DOHH2 (cell line): ENCODE measurements at regions not wholly inside any gene's neighbourhood (a gene's known extent, or its start where the extent isn't known, plus 50 kb on each side); places are given as distances from the start of the nearest gene placed in this dataset.

ENCODE experiments used
- H3F3A ChIP-seq: fragments of 200-600 bp; sonication (generic), shearing (Covaris generic); 2 replicates; pipeline ENCODE4 v1.6.0; 2016; ENCODE audit warnings: antibody characterized with exemption, mild to moderate bottlenecking; ENCODE audit not compliant: control insufficient read depth, insufficient read depth
- H3K27ac ChIP-seq: fragments of 200-600 bp; sonication (generic); 2 replicates; pipeline ENCODE4 v1.5.1; 2014; ENCODE audit warnings: low read depth, mild to moderate bottlenecking, low read length, moderate library complexity
- H3K27me3 ChIP-seq: fragments of 200-600 bp; sonication (generic); 2 replicates; pipeline ENCODE4 v1.6.1; 2014; ENCODE audit warnings: mild to moderate bottlenecking, low read length, mixed read lengths; ENCODE audit not compliant: control insufficient read depth
- H3K36me3 ChIP-seq: fragments of 200-600 bp; sonication (generic); 2 replicates; pipeline ENCODE4 v1.6.1; 2014; ENCODE audit warnings: mild to moderate bottlenecking, low read length, moderate library complexity, mixed read lengths; ENCODE audit not compliant: control insufficient read depth
- H3K4me1 ChIP-seq: fragments of 200-600 bp; sonication (generic); 2 replicates; pipeline ENCODE4 v1.6.1; 2014; ENCODE audit warnings: mild to moderate bottlenecking, low read length, mixed read lengths; ENCODE audit not compliant: control insufficient read depth
- H3K4me2 ChIP-seq: fragments of 200-600 bp; sonication (generic); 2 replicates; pipeline ENCODE4 v1.6.0; 2014; ENCODE audit warnings: mild to moderate bottlenecking, low read length, moderate library complexity
- H3K4me3 ChIP-seq: fragments of 200-600 bp; sonication (generic); 2 replicates; pipeline ENCODE4 v1.5.1; 2014; ENCODE audit warnings: mild to moderate bottlenecking, low read length, mixed read lengths
- H3K79me2 ChIP-seq: fragments of 200-600 bp; sonication (generic); 2 replicates; pipeline ENCODE4 v1.6.1; 2014; ENCODE audit warnings: mild to moderate bottlenecking, low read length, mixed read lengths; ENCODE audit not compliant: control insufficient read depth
- H3K9me2 ChIP-seq: fragments of 200-600 bp; sonication (generic); replicated peaks from 2 replicates; pipeline ENCODE4 v1.6.1; 2014; ENCODE audit warnings: mild to moderate bottlenecking, low read length, mixed read lengths; ENCODE audit not compliant: control insufficient read depth
- H3K9me3 ChIP-seq: fragments of 200-600 bp; sonication (generic); 2 replicates; pipeline ENCODE4 v1.6.1; 2014; ENCODE audit warnings: antibody characterized with exemption, low read length, mixed read lengths; ENCODE audit not compliant: control insufficient read depth, insufficient read depth
- H4K20me1 ChIP-seq: fragments of 200-600 bp; sonication (generic); 2 replicates; pipeline ENCODE4 v1.6.0; 2014; ENCODE audit warnings: low read depth, mild to moderate bottlenecking, antibody characterized with exemption, low read length, moderate library complexity; ENCODE audit not compliant: control insufficient read depth, insufficient read depth
- EZH2phosphoT487 ChIP-seq: fragments of 200-600 bp; sonication (generic); IDR thresholded peaks from 2 replicates; pipeline ENCODE4 v1.6.1; 2017; ENCODE audit warnings: borderline replicate concordance, mild to moderate bottlenecking, antibody characterized with exemption, low read length, moderate library complexity, mixed read lengths
- TF ChIP-seq, protein P1 (sequence below): fragments of 200-600 bp; sonication (generic); IDR thresholded peaks from one replicate; pipeline ENCODE4 v1.5.1; 2014; ENCODE audit warnings: antibody characterized with exemption, mild to moderate bottlenecking, low read depth, low read length; ENCODE audit not compliant: poor library complexity, severe bottlenecking

DNA sequence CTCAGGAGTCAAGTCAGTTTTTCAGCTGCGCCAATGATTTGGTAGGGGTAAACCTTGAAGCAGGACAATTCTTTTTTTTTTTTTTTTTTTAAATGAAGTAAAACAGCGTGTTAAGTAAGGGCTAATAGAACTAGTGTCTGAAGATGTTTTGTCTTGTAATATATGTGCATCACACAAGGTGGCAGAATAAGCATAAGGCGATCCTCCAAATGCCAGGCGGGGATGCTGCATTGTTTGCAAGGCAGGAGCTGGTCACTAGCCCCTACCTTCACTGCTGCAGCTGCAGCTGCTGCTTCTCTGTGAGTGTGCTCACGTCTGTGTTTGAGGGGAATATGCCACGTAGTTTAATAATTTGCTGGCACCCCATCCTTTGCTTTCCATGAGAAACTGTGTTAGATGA is 272.7 kb upstream of the MAP3K7 start:
- Histone ChIP-seq H3K4me2 (no peak overlapping the region), H3K4me1 (no peaks in the 10 kb centered on the region), H3K27me3 (peaks cover 7% of the 10 kb centered on the region; the same call in 1 of the 2 replicates), H3K36me3 (no peaks in the 10 kb centered on the region), H3F3A (no peaks in the 10 kb centered on the region), H3K4me3 (no peak overlapping the region), H3K79me2 (no peaks in the 10 kb centered on the region), H4K20me1 (no peaks in the 10 kb centered on the region), H3K9me3 (no peaks in the 10 kb centered on the region), H3K9me2 (no peaks in the 10 kb centered on the region), H3K27ac (no peak overlapping the region)
- TF ChIP-seq EZH2phosphoT487 = no peak
- TF ChIP-seq, protein P1, sequence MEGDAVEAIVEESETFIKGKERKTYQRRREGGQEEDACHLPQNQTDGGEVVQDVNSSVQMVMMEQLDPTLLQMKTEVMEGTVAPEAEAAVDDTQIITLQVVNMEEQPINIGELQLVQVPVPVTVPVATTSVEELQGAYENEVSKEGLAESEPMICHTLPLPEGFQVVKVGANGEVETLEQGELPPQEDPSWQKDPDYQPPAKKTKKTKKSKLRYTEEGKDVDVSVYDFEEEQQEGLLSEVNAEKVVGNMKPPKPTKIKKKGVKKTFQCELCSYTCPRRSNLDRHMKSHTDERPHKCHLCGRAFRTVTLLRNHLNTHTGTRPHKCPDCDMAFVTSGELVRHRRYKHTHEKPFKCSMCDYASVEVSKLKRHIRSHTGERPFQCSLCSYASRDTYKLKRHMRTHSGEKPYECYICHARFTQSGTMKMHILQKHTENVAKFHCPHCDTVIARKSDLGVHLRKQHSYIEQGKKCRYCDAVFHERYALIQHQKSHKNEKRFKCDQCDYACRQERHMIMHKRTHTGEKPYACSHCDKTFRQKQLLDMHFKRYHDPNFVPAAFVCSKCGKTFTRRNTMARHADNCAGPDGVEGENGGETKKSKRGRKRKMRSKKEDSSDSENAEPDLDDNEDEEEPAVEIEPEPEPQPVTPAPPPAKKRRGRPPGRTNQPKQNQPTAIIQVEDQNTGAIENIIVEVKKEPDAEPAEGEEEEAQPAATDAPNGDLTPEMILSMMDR = no peak

DNA sequence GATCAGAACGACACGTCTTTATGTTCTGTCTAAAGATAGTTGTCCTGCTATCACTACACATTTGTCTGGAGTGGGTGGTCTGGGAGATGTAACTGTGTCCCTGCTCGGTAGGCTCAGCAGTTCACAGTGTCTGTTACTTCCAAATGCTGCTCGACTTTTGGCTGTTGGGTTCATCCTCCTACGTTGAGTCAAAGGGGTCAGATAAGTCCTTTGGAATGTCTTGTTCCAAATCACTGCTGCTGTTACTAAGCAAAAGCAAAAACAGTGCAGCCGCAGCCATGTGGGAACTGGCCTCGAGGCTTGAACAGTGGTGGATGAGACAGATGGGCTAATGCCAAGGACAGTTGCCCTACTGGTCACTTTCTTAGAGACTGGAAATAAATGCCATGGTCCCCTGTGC is 272.2 kb upstream of the MAP3K7 start:
- H3K27ac ChIP-seq = no peak overlapping the region
- H3F3A ChIP-seq = no peaks in the 10 kb centered on the region
- peaks cover 10% of the 10 kb centered on the region for H3K27me3 ChIP-seq
- no peaks in the 10 kb centered on the region for H3K4me1 ChIP-seq
- H3K4me2 ChIP-seq = no peak overlapping the region
- no peaks in the 10 kb centered on the region for H3K79me2 ChIP-seq
- H3K36me3 ChIP-seq = no peaks in the 10 kb centered on the region
- no peaks in the 10 kb centered on the region for H4K20me1 ChIP-seq
- no peak for TF ChIP-seq EZH2phosphoT487
- TF ChIP-seq, protein P1 = no peak
- no peaks in the 10 kb centered on the region for H3K9me3 ChIP-seq
- no peak overlapping the region for H3K4me3 ChIP-seq
- H3K9me2 ChIP-seq = no peaks in the 10 kb centered on the region

DNA sequence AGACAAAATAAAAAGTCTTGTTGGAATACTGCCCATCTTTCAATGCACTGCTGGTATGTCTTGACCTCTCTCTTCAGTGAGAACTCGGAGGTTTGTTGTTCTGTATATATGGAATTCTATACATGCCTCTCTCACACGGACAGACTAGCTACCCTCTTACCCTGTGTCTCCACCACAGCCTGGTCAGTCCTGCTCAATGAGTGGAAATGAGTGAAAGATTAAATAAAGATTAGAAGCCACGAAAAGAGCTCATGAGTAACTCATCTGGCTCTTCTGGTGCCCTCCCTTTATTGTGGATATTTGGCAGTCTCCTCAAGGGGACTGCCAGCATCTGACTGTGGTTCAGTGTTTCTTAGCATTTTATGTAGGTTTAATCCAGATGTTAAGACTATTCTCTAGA is 262.8 kb upstream of the MAP3K7 start:
- Histone ChIP-seq H3K4me3 (no peak overlapping the region), H3K9me2 (no peaks in the 10 kb centered on the region), H3K27me3 (peaks cover 5% of the 10 kb centered on the region; the same call in 1 of the 2 replicates), H3K36me3 (no peaks in the 10 kb centered on the region), H3K9me3 (no peaks in the 10 kb centered on the region), H3K4me2 (no peak overlapping the region), H3K27ac (no peak overlapping the region), H3K4me1 (no peaks in the 10 kb centered on the region), H3K79me2 (no peaks in the 10 kb centered on the region), H3F3A (no peaks in the 10 kb centered on the region), H4K20me1 (no peaks in the 10 kb centered on the region)
- TF ChIP-seq, protein P1 = no peak
- TF ChIP-seq EZH2phosphoT487 = no peak

DNA sequence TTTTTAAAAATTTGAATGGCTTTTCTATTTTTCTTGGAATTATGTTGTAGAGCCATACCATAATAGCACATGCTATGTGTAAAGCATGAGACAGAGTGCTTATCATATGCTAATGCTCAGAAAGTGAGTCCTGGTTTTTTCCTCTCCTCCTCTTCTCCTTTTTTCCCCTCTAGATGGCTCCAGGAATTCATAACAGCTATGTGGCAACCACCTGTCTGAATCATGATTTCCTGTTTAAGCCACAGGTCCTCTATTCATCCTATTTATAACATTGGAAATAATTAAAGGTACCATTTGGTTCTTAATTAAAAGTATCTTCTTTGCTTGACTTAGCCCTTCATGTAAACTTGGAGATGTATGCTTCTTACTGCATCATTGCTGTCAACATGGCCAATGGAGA is 260.0 kb upstream of the MAP3K7 start:
- Histone ChIP-seq H3K9me3 (no peaks in the 10 kb centered on the region), H3F3A (no peaks in the 10 kb centered on the region), H3K79me2 (no peaks in the 10 kb centered on the region), H3K27ac (no peak overlapping the region), H3K4me2 (no peak overlapping the region), H3K36me3 (no peaks in the 10 kb centered on the region), H3K4me1 (no peaks in the 10 kb centered on the region), H3K27me3 (no peaks in the 10 kb centered on the region; the same call in 1 of the 2 replicates), H3K4me3 (no peak overlapping the region), H3K9me2 (no peaks in the 10 kb centered on the region), H4K20me1 (no peaks in the 10 kb centered on the region)
- TF ChIP-seq EZH2phosphoT487 = no peak
- TF ChIP-seq, protein P1 = no peak
